ENCODE measurements at regions not wholly inside any gene's neighbourhood (a gene's known extent, or its start where the extent isn't known, plus 50 kb on each side); places are given as distances from the start of the nearest gene placed in this dataset.

GRCh38 chr22:34160141-34160783, 240.0 kb upstream of the LARGE1 start:
- DNase-seq, result no peak

GRCh38 chr22:34161431-34162123, 241.3 kb upstream of the LARGE1 start:
- DNase-seq, result no peak

- no peak for DNase-seq
Measured at GRCh38 chr22:34198976-34199375, 278.7 kb upstream of the LARGE1 start.

- no peak for DNase-seq
Measured at GRCh38 chr22:34210301-34210700, 290.0 kb upstream of the LARGE1 start.

- no peak for DNase-seq
Measured at GRCh38 chr22:34214372-34214771, 294.1 kb upstream of the LARGE1 start.

GRCh38 chr22:34225278-34225677, 305.0 kb upstream of the LARGE1 start:
- no peak for DNase-seq

GRCh38 chr22:34236527-34236926, 316.3 kb upstream of the LARGE1 start:
- DNase-seq, result no peak

GRCh38 chr22:34239421-34239820, 319.1 kb upstream of the LARGE1 start:
- no peak for DNase-seq

- DNase-seq, result no peak
Measured at GRCh38 chr22:34243023-34243422, 322.7 kb upstream of the LARGE1 start.

- DNase-seq, result no peak
Measured at GRCh38 chr22:34255042-34255441, 334.8 kb upstream of the LARGE1 start.

- DNase-seq, result no peak
Measured at GRCh38 chr22:34278121-34278520, 357.8 kb upstream of the LARGE1 start.

- no peak for DNase-seq
Measured at GRCh38 chr22:34281738-34282137, 361.5 kb upstream of the LARGE1 start.

- DNase-seq, result no peak
Measured at GRCh38 chr22:34283844-34284243, 363.6 kb upstream of the LARGE1 start.

GRCh38 chr22:34293324-34293723, 373.0 kb upstream of the LARGE1 start:
- no peak for DNase-seq

- DNase-seq, result no peak
Measured at GRCh38 chr22:34294476-34294875, 374.2 kb upstream of the LARGE1 start.

- no peak for DNase-seq
Measured at GRCh38 chr22:34294986-34295385, 374.7 kb upstream of the LARGE1 start.

GRCh38 chr22:34296461-34296860, 376.2 kb upstream of the LARGE1 start:
- DNase-seq, result no peak

GRCh38 chr22:34297536-34298120, 377.4 kb upstream of the LARGE1 start:
- no peak for DNase-seq

- no peak for DNase-seq
Measured at GRCh38 chr22:34299496-34299895, 379.2 kb upstream of the LARGE1 start.

- no peak for DNase-seq
Measured at GRCh38 chr22:34301569-34301968, 381.3 kb upstream of the LARGE1 start.

GRCh38 chr22:34303656-34304055, 383.4 kb upstream of the LARGE1 start:
- no peak for DNase-seq

GRCh38 chr22:34306361-34306760, 386.1 kb upstream of the LARGE1 start:
- no peak for DNase-seq

GRCh38 chr22:34308101-34308500, 387.8 kb upstream of the LARGE1 start:
- no peak for DNase-seq

GRCh38 chr22:34319346-34319745, 399.1 kb upstream of the LARGE1 start:
- DNase-seq, result no peak

- DNase-seq, result no peak
Measured at GRCh38 chr22:34324763-34325162, 404.5 kb upstream of the LARGE1 start.

Data from NK-92 treated with Interleukin-12 subunit alpha and Interleukin-12 subunit beta, amount 100 ng/mL, for 24 hours (cell line).